ENCODE measurements at regions not wholly inside any gene's neighbourhood (a gene's known extent, or its start where the extent isn't known, plus 50 kb on each side); places are given as distances from the start of the nearest gene placed in this dataset.
A peak's percentile ranks its signal among the peaks of the same experiment; 100 is the strongest.

DNA sequence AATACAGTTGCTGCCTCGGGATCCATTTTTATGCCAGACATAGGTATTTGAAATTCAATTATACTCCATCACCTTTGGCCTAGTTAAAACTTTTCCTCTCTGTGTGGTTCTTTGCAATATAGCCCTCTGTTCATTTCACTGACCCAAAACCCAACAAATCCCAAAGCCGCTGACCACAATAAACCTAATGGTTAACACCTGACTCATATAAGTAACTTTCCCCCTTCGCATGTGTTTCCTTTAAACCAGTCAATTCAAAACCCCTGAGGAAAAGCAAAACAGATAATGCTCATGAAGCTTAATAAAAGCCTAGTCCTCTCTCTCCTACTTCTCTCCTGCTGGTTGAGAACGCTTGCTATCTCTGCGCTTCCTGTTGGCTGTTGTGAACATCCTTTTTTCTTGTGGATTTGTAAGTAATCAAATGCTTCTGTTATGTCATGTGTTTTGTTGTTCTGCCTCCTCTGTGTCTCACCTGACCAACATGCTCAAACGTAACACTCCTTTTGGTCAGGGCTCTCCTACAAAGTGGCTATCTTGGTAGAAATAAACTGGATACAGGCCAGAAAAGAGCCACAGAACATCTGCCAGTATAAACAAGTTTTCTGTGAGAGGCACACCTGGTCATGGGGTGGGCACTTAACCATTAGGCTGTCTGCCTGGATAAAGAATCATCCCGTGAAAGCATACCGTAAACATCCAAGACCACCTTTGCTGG, 652.6 kb downstream of the METTL15 start:
- DNase-seq (ENCODE audit: low read depth, low spot score): no peak
- H3K4me2 ChIP-seq (ENCODE audit: insufficient read depth, low read length): no peak overlapping the region
- no TSS peak for BruUV-seq (replicated peaks)
- no peaks in the 10 kb centered on the region for H4K20me1 ChIP-seq (replicated peaks; ENCODE audit: control insufficient read depth, extremely low read depth, insufficient read depth, low read length)
- H2AFZ ChIP-seq (ENCODE audit: low read depth, low read length): no peak overlapping the region
- no peak overlapping the region for H3K27ac ChIP-seq (ENCODE audit: insufficient read depth, low read depth, low read length)
- no peaks in the 10 kb centered on the region for H3K27me3 ChIP-seq (ENCODE audit: control insufficient read depth in 2 of 2, insufficient read depth in 2 of 2, low read length in 2 of 2)
- no peak for TF ChIP-seq POLR2AphosphoS5 (IDR thresholded peaks at IDR 0.05; ENCODE audit: insufficient read depth, low read depth, low read length)
- H3K9me1 ChIP-seq (replicated peaks; ENCODE audit: control insufficient read depth, extremely low read depth, insufficient read depth, low read length): no peaks in the 10 kb centered on the region
- H3K79me2 ChIP-seq (ENCODE audit: control insufficient read depth, insufficient read depth, low read length): peaks cover 8% of the 10 kb centered on the region
- H3K9me3 ChIP-seq (replicated peaks; ENCODE audit: control insufficient read depth, insufficient read depth, low read length): no peaks in the 10 kb centered on the region
- CTCF ChIA-PET: interaction anchor here (1.0 to 1.4 kb wide), 2 partner anchors 11 to 399 kb away, joined by 3 read pairs; no protein-coding TSS in a partner anchor
- H3K36me3 ChIP-seq (ENCODE audit: control insufficient read depth in 2 of 2, extremely low read depth in 1 of 2, insufficient read depth in 2 of 2, low read length in 2 of 2): no peaks in the 10 kb centered on the region
- H3K4me3 ChIP-seq (replicated peaks in 1 of 3; ENCODE audit: insufficient read depth in 1 of 3, low read depth in 1 of 3, low read length in 3 of 3): no peak overlapping the region
- H3K4me1 ChIP-seq (ENCODE audit: control insufficient read depth, extremely low read depth, insufficient read depth, low read length): peaks cover 36% of the 10 kb centered on the region
- FAIRE-seq: no peak
- dilution Hi-C loops (cut with MboI; ENCODE audit: extremely low pct_ligation_motif_present, low sequenced_read_pairs) (no loop called here), intact Hi-C loops (cut with micrococcal nuclease) (no loop called here)
- POLR2A ChIA-PET: no interaction called here
- no peak overlapping the region for H3K9ac ChIP-seq (replicated peaks; ENCODE audit: extremely low read depth, insufficient read depth, low read length)

DNA sequence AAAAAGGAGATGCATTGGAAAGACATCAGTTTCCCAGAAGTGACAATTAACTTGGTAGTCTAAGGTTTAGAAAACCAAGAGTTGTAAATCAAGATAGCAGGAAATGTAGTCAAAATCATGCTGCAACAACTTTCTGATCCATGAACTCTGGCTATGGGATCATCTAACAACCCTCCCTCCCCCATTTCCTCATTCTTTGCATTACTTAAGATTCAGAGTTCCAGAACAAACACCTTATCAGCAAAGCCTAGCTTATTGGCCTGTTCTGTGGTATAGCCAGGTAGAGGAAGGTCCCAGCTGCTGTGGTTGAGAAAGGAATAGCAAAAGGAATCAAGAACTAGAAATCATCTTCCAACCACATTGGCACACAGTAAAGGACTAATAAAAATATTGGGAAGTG, 651.1 kb downstream of the METTL15 start:
- no TSS peak for BruUV-seq (replicated peaks)
- ChIA-PET POLR2A (no interaction called here), CTCF (interaction anchor here (0.9 to 1.6 kb wide), 3 partner anchors 20 to 1061 kb away, joined by 3 to 6 read pairs (median 4); no protein-coding TSS in a partner anchor)
- Histone ChIP-seq H3K27me3 (ENCODE audit: control insufficient read depth in 2 of 2, insufficient read depth in 2 of 2, low read length in 2 of 2) (no peaks in the 10 kb centered on the region), H3K79me2 (ENCODE audit: control insufficient read depth, insufficient read depth, low read length) (peaks cover 10% of the 10 kb centered on the region), H3K27ac (ENCODE audit: insufficient read depth, low read depth, low read length) (peak overlapping the region; percentile 90), H3K9me3 (replicated peaks; ENCODE audit: control insufficient read depth, insufficient read depth, low read length) (no peaks in the 10 kb centered on the region), H3K4me1 (ENCODE audit: control insufficient read depth, extremely low read depth, insufficient read depth, low read length) (peaks cover 36% of the 10 kb centered on the region), H4K20me1 (replicated peaks; ENCODE audit: control insufficient read depth, extremely low read depth, insufficient read depth, low read length) (no peaks in the 10 kb centered on the region), H3K4me2 (ENCODE audit: insufficient read depth, low read length) (no peak overlapping the region), H3K9ac (replicated peaks; ENCODE audit: extremely low read depth, insufficient read depth, low read length) (no peak overlapping the region), H3K36me3 (ENCODE audit: control insufficient read depth in 2 of 2, extremely low read depth in 1 of 2, insufficient read depth in 2 of 2, low read length in 2 of 2) (no peaks in the 10 kb centered on the region), H2AFZ (ENCODE audit: low read depth, low read length) (no peak overlapping the region), H3K9me1 (replicated peaks; ENCODE audit: control insufficient read depth, extremely low read depth, insufficient read depth, low read length) (no peaks in the 10 kb centered on the region), H3K4me3 (replicated peaks in 1 of 3; ENCODE audit: insufficient read depth in 1 of 3, low read depth in 1 of 3, low read length in 3 of 3) (no peak overlapping the region)
- dilution Hi-C loops (cut with MboI; ENCODE audit: extremely low pct_ligation_motif_present, low sequenced_read_pairs): no loop called here
- peak; percentile 77 for FAIRE-seq
- TF ChIP-seq FOS (IDR thresholded peaks at IDR 0.05; ENCODE audit: borderline replicate concordance, insufficient read depth, low read length): no peak
- TF ChIP-seq GATA2 (IDR thresholded peaks at IDR 0.05; ENCODE audit: insufficient read depth, insufficient read length, low read depth, low read length): peak; percentile 82
- peak; percentile 63 for TF ChIP-seq POLR2AphosphoS5 (IDR thresholded peaks at IDR 0.05; ENCODE audit: insufficient read depth, low read depth, low read length)
- TF ChIP-seq, protein P1, sequence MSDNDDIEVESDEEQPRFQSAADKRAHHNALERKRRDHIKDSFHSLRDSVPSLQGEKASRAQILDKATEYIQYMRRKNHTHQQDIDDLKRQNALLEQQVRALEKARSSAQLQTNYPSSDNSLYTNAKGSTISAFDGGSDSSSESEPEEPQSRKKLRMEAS (IDR thresholded peaks at IDR 0.05; ENCODE audit: insufficient read depth, insufficient read length): no peak
- no peak for TF ChIP-seq POLR2A (IDR thresholded peaks at IDR 0.05; ENCODE audit: low read depth, low read length)
- no peak for TF ChIP-seq JUN (IDR thresholded peaks at IDR 0.05; ENCODE audit: borderline replicate concordance, insufficient read depth, insufficient read length, low read depth)
- TF ChIP-seq MYC (IDR thresholded peaks at IDR 0.05; ENCODE audit: low read depth, low read length): no peak
- TF ChIP-seq, protein P2, sequence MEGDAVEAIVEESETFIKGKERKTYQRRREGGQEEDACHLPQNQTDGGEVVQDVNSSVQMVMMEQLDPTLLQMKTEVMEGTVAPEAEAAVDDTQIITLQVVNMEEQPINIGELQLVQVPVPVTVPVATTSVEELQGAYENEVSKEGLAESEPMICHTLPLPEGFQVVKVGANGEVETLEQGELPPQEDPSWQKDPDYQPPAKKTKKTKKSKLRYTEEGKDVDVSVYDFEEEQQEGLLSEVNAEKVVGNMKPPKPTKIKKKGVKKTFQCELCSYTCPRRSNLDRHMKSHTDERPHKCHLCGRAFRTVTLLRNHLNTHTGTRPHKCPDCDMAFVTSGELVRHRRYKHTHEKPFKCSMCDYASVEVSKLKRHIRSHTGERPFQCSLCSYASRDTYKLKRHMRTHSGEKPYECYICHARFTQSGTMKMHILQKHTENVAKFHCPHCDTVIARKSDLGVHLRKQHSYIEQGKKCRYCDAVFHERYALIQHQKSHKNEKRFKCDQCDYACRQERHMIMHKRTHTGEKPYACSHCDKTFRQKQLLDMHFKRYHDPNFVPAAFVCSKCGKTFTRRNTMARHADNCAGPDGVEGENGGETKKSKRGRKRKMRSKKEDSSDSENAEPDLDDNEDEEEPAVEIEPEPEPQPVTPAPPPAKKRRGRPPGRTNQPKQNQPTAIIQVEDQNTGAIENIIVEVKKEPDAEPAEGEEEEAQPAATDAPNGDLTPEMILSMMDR (IDR thresholded peaks at IDR 0.05; ENCODE audit: extremely low read depth in 1 of 2, insufficient read depth in 1 of 2, low read depth in 1 of 2, low read length in 2 of 2): no peak
- intact Hi-C loops (cut with micrococcal nuclease): loop anchor here (1.0 to 5.0 kb wide), 3 partner anchors 243 to 399 kb away; no protein-coding TSS in a partner anchor
- DNase-seq (ENCODE audit: low read depth, low spot score): peak; percentile 72
